C4-2B (cell line): ENCODE measurements at regions not wholly inside any gene's neighbourhood (a gene's known extent, or its start where the extent isn't known, plus 50 kb on each side); places are given as distances from the start of the nearest gene placed in this dataset.

Source experiments
- H3K27ac ChIP-seq: fragments of 450-650 bp; 2 replicates; pipeline ENCODE4 v1.5.1; 2017
- CTCF ChIP-seq: fragments of 450-650 bp; conservative IDR thresholded peaks from 2 replicates; pipeline ENCODE4 v1.5.1; 2017; ENCODE audit warnings: mild to moderate bottlenecking
- ZFX ChIP-seq: fragments of 450-650 bp; IDR thresholded peaks from 2 replicates; pipeline ENCODE4 v1.6.1; 2017

- no peak overlapping the region for H3K27ac ChIP-seq
These were observed 1016.0 kb downstream of the UQCRFS1 start for GRCh38 chr19:28196961-28197360.

GRCh38 chr19:28196101-28196500 is 1016.9 kb downstream of the UQCRFS1 start:
- no peak for TF ChIP-seq ZFX
- no peak for TF ChIP-seq CTCF
- H3K27ac ChIP-seq, result no peak overlapping the region

More at GRCh38 chr19:28196961-28197360, 1016.0 kb downstream of the UQCRFS1 start:
- TF ChIP-seq ZFX, result no peak
- TF ChIP-seq CTCF, result no peak

- H3K27ac ChIP-seq, result no peak overlapping the region
- TF ChIP-seq ZFX, result no peak
- TF ChIP-seq CTCF, result no peak
These were observed 1027.3 kb downstream of the UQCRFS1 start for GRCh38 chr19:28185646-28186045.

- no peak for TF ChIP-seq CTCF
- TF ChIP-seq ZFX, result no peak
- H3K27ac ChIP-seq, result no peak overlapping the region
These were observed 1028.0 kb downstream of the UQCRFS1 start for GRCh38 chr19:28184997-28185396.

- TF ChIP-seq CTCF (no peak), ZFX (no peak)
- H3K27ac ChIP-seq, result no peak overlapping the region
These were observed 1036.8 kb downstream of the UQCRFS1 start for GRCh38 chr19:28176193-28176592.

- TF ChIP-seq CTCF, result no peak
- H3K27ac ChIP-seq, result no peak overlapping the region
These were observed 1041.0 kb downstream of the UQCRFS1 start for GRCh38 chr19:28171983-28172382.

- no peak overlapping the region for H3K27ac ChIP-seq
- TF ChIP-seq CTCF (no peak), ZFX (no peak)
These were observed 1042.9 kb downstream of the UQCRFS1 start for GRCh38 chr19:28170066-28170465.
